Ishikawa (cell line): ENCODE measurements at regions not wholly inside any gene's neighbourhood (a gene's known extent, or its start where the extent isn't known, plus 50 kb on each side); places are given as distances from the start of the nearest gene placed in this dataset.

Source experiments
- CEBPB ChIP-seq: IDR thresholded peaks from 2 replicates; pipeline ENCODE4 v1.6.1; 2012
- CREB1 ChIP-seq: IDR thresholded peaks from 2 replicates; pipeline ENCODE4 v1.6.1; 2012; ENCODE audit warnings: low read depth
- EP300 ChIP-seq: IDR thresholded peaks from 2 replicates; pipeline ENCODE4 v1.6.1; 2012; ENCODE audit warnings: borderline replicate concordance
- FOXM1 ChIP-seq: IDR thresholded peaks from 2 replicates; pipeline ENCODE4 v1.6.1; 2012; ENCODE audit warnings: low read depth, borderline replicate concordance
- RAD21 ChIP-seq: IDR thresholded peaks from 2 replicates; pipeline ENCODE4 v1.6.1; 2012; ENCODE audit warnings: low read depth
- TAF1 ChIP-seq: IDR thresholded peaks from 2 replicates; pipeline ENCODE4 v1.6.1; 2012; ENCODE audit warnings: low read depth, mild to moderate bottlenecking
- TCF12 ChIP-seq: IDR thresholded peaks from 2 replicates; pipeline ENCODE4 v1.6.1; 2012; ENCODE audit warnings: low read depth
- TEAD4 ChIP-seq: IDR thresholded peaks from 2 replicates; pipeline ENCODE4 v1.6.1; 2012
- TF ChIP-seq, protein P1 (sequence below): IDR thresholded peaks from 2 replicates; pipeline ENCODE4 v1.6.1; 2012; ENCODE audit warnings: low read depth, mild to moderate bottlenecking
- TF ChIP-seq, protein P2 (sequence below): IDR thresholded peaks from 2 replicates; pipeline ENCODE4 v1.6.1; 2012

DNA sequence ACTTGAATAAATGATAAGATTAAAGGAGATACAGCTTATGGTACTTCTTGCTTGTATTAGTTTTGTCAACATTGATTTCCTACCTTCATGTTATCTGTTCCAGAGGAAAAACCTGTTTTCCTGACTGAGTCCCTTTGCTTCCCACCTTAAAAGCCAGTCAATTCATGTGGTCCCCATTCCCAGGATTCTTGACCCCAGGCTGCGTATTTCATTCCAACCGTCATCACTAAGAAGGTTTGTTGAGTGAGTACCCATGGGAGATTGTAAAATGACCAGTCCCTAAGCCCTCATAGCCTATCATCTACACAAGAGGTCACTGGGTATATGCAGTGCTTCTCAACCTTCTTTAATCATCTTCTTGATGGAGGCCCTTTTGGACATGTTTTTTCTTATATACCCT, 52.2 kb downstream of the BEX3 start:
- TF ChIP-seq, protein P1, sequence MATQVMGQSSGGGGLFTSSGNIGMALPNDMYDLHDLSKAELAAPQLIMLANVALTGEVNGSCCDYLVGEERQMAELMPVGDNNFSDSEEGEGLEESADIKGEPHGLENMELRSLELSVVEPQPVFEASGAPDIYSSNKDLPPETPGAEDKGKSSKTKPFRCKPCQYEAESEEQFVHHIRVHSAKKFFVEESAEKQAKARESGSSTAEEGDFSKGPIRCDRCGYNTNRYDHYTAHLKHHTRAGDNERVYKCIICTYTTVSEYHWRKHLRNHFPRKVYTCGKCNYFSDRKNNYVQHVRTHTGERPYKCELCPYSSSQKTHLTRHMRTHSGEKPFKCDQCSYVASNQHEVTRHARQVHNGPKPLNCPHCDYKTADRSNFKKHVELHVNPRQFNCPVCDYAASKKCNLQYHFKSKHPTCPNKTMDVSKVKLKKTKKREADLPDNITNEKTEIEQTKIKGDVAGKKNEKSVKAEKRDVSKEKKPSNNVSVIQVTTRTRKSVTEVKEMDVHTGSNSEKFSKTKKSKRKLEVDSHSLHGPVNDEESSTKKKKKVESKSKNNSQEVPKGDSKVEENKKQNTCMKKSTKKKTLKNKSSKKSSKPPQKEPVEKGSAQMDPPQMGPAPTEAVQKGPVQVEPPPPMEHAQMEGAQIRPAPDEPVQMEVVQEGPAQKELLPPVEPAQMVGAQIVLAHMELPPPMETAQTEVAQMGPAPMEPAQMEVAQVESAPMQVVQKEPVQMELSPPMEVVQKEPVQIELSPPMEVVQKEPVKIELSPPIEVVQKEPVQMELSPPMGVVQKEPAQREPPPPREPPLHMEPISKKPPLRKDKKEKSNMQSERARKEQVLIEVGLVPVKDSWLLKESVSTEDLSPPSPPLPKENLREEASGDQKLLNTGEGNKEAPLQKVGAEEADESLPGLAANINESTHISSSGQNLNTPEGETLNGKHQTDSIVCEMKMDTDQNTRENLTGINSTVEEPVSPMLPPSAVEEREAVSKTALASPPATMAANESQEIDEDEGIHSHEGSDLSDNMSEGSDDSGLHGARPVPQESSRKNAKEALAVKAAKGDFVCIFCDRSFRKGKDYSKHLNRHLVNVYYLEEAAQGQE = no peak
- TF ChIP-seq RAD21 (no peak), FOXM1 (no peak), CEBPB (no peak), TEAD4 (no peak), TAF1 (no peak), EP300 (no peak), TCF12 (no peak), CREB1 (no peak)
- TF ChIP-seq, protein P2, sequence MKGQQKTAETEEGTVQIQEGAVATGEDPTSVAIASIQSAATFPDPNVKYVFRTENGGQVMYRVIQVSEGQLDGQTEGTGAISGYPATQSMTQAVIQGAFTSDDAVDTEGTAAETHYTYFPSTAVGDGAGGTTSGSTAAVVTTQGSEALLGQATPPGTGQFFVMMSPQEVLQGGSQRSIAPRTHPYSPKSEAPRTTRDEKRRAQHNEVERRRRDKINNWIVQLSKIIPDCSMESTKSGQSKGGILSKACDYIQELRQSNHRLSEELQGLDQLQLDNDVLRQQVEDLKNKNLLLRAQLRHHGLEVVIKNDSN = no peak
